HepG2 (cell line): ENCODE measurements at regions not wholly inside any gene's neighbourhood (a gene's known extent, or its start where the extent isn't known, plus 50 kb on each side); places are given as distances from the start of the nearest gene placed in this dataset.

Experiments
- AFF4 ChIP-seq: sonication (generic); formaldehyde crosslinking; IDR thresholded peaks from 2 replicates; pipeline ENCODE4 v1.4.0; 2020; ENCODE audit warnings: missing genetic modification reagents
- ATF7-NPFF ChIP-seq: sonication (generic); formaldehyde crosslinking; IDR thresholded peaks from 2 replicates; pipeline ENCODE4 v1.8.1; 2023; ENCODE audit warnings: mild to moderate bottlenecking, low read depth, missing genetic modification reagents, moderate library complexity
- CHD2 ChIP-seq: IDR thresholded peaks from 2 replicates; pipeline ENCODE4 v1.6.1; 2011; ENCODE audit warnings: low read depth, low read length, improper control_type of control experiment
- CTCF ChIP-seq: sonication (generic); formaldehyde crosslinking; IDR thresholded peaks from 2 replicates; pipeline ENCODE4 v1.5.0; 2020; ENCODE audit warnings: mild to moderate bottlenecking, missing genetic modification reagents, moderate library complexity
- EP300 ChIP-seq, 3 experiments: sonication (generic) in 1 of 3; formaldehyde crosslinking in 1 of 3; IDR thresholded peaks; 2 replicates each; pipeline versions ENCODE4 v1.5.1 to v1.6.1; 2011 to 2020; ENCODE audit warnings: low read depth in 2 of 3, low read length in 2 of 3, borderline replicate concordance in 1 of 3, improper control_type of control experiment in 1 of 3, mild to moderate bottlenecking in 1 of 3, missing genetic modification reagents in 1 of 3, moderate library complexity in 1 of 3
- HMG20A ChIP-seq: IDR thresholded peaks from 2 replicates; pipeline ENCODE4 v1.6.1; 2016; ENCODE audit warnings: borderline replicate concordance
- MED1 ChIP-seq: sonication (generic); formaldehyde crosslinking; IDR thresholded peaks from 2 replicates; pipeline ENCODE4 v1.4.0; 2020; ENCODE audit warnings: missing genetic modification reagents
- NRL ChIP-seq: sonication (generic); formaldehyde crosslinking; IDR thresholded peaks from 2 replicates; pipeline ENCODE4 v1.5.0; 2020; ENCODE audit warnings: missing genetic modification reagents, mild to moderate bottlenecking, moderate library complexity, borderline replicate concordance
- PATZ1 ChIP-seq: sonication (generic); formaldehyde crosslinking; IDR thresholded peaks from 2 replicates; pipeline ENCODE4 v1.4.0; 2020; ENCODE audit warnings: missing genetic modification reagents
- POLR2A ChIP-seq, 2 experiments: IDR thresholded peaks; 2 replicates each; pipeline ENCODE4 v1.6.1; 2011; ENCODE audit warnings: low read depth in 2 of 2, low read length in 2 of 2, mild to moderate bottlenecking in 1 of 2, moderate library complexity in 1 of 2; ENCODE audit not compliant: insufficient read depth in 1 of 2
- TOPORS ChIP-seq: sonication (generic); formaldehyde crosslinking; IDR thresholded peaks from 2 replicates; pipeline ENCODE4 v1.8.0; 2023; ENCODE audit warnings: mild to moderate bottlenecking, missing genetic modification reagents
- ZFP36 ChIP-seq: fragments of 150-350 bp; IDR thresholded peaks from 2 replicates; pipeline ENCODE4 v1.6.1; 2018; ENCODE audit warnings: borderline replicate concordance, low read length, low read depth; ENCODE audit not compliant: partially characterized antibody
- ZNF33B ChIP-seq: sonication (generic); formaldehyde crosslinking; IDR thresholded peaks from 2 replicates; pipeline ENCODE4 v1.5.1; 2020; ENCODE audit warnings: mild to moderate bottlenecking, missing genetic modification reagents
- ZNF691 ChIP-seq: sonication (generic); formaldehyde crosslinking; IDR thresholded peaks from 2 replicates; pipeline ENCODE4 v1.4.0; 2020; ENCODE audit warnings: missing genetic modification reagents, low read depth, mild to moderate bottlenecking, borderline replicate concordance

GRCh38 chr6:68447112-68447511 is 188.0 kb upstream of the ADGRB3 start:
- TF ChIP-seq NRL (CRISPR knock-in tag) (no peak), MED1 (CRISPR knock-in tag) (no peak), POLR2A (IDR thresholded peaks at IDR 0.05; ENCODE audit: insufficient read depth in 1 of 2, low read depth in 2 of 2, low read length in 2 of 2) (no peak), ATF7-NPFF (CRISPR knock-in tag) (no peak), HMG20A (CRISPR knock-in tag) (no peak), ZNF691 (no peak), PATZ1 (CRISPR knock-in tag) (no peak), AFF4 (no peak), CTCF (CRISPR knock-in tag) (no peak), CHD2 (no peak), TOPORS (CRISPR knock-in tag) (no peak), ZNF33B (CRISPR knock-in tag) (no peak), ZFP36 (no peak), EP300 (IDR thresholded peaks at IDR 0.05; ENCODE audit: low read depth in 2 of 2, low read length in 2 of 2) (no peak), EP300 (CRISPR knock-in tag; IDR thresholded peaks at IDR 0.05; ENCODE audit: borderline replicate concordance) (no peak)
